ENCODE measurements at regions not wholly inside any gene's neighbourhood (a gene's known extent, or its start where the extent isn't known, plus 50 kb on each side); places are given as distances from the start of the nearest gene placed in this dataset.
"Not testable (repeated sequence)": the region's sequence is repeated elsewhere in the genome, so short reads cannot be mapped to it uniquely, and the experiment has no call there.

GRCh38 chrX:129086802-129087201 is 436.5 kb downstream of the SMARCA1 start:
- no peaks in the 10 kb centered on the region for H3K36me3 Mint-ChIP-seq
- DNase-seq (no peak), ATAC-seq (replicated peaks) (no peak)
- no peaks in the 10 kb centered on the region for H3K27me3 Mint-ChIP-seq
- peaks cover 0 to 1% of the 10 kb centered on the region in 2 donors for H3K4me1 Mint-ChIP-seq
- H3K9me3 Mint-ChIP-seq: peaks cover 0 to 6% of the 10 kb centered on the region in 2 donors
- H3K27ac Mint-ChIP-seq: no peak overlapping the region
- no peak overlapping the region for H3K4me3 Mint-ChIP-seq

- not testable (repeated sequence) for H3K27ac Mint-ChIP-seq; H3K9me3 Mint-ChIP-seq; H3K36me3 Mint-ChIP-seq; DNase-seq; ATAC-seq (replicated peaks); H3K27me3 Mint-ChIP-seq; H3K4me1 Mint-ChIP-seq; H3K4me3 Mint-ChIP-seq
Observed at GRCh38 chrX:129084291-129084690, 439.0 kb downstream of the SMARCA1 start.

- ATAC-seq (replicated peaks) (no peak), DNase-seq (no peak)
- Mint-ChIP-seq H3K27me3 (no peaks in the 10 kb centered on the region), H3K9me3 (peaks cover 2 to 5% of the 10 kb centered on the region in 2 donors), H3K4me3 (no peak overlapping the region), H3K4me1 (no peaks in the 10 kb centered on the region), H3K27ac (no peak overlapping the region), H3K36me3 (no peaks in the 10 kb centered on the region)
Observed at GRCh38 chrX:129077424-129078170, 445.7 kb downstream of the SMARCA1 start.

- peaks cover 0 to 4% of the 10 kb centered on the region in 2 donors for H3K9me3 Mint-ChIP-seq
- H3K27ac Mint-ChIP-seq: no peak overlapping the region
- H3K4me1 Mint-ChIP-seq: no peaks in the 10 kb centered on the region
- no peaks in the 10 kb centered on the region for H3K27me3 Mint-ChIP-seq
- H3K4me3 Mint-ChIP-seq: no peak overlapping the region
- DNase-seq: no peak
- H3K36me3 Mint-ChIP-seq: no peaks in the 10 kb centered on the region
- no peak for ATAC-seq (replicated peaks)
Observed at GRCh38 chrX:129071390-129071789, 451.9 kb downstream of the SMARCA1 start.

GRCh38 chrX:129065895-129066294 is 457.4 kb downstream of the SMARCA1 start:
- no peaks in the 10 kb centered on the region for H3K36me3 Mint-ChIP-seq
- DNase-seq (no peak), ATAC-seq (replicated peaks) (no peak)
- no peak overlapping the region for H3K27ac Mint-ChIP-seq
- H3K4me3 Mint-ChIP-seq: no peak overlapping the region
- no peaks in the 10 kb centered on the region for H3K27me3 Mint-ChIP-seq
- no peaks in the 10 kb centered on the region for H3K4me1 Mint-ChIP-seq
- H3K9me3 Mint-ChIP-seq: peaks cover 0 to 4% of the 10 kb centered on the region in 2 donors

GRCh38 chrX:129058405-129058804 is 464.9 kb downstream of the SMARCA1 start:
- H3K36me3 Mint-ChIP-seq: no peaks in the 10 kb centered on the region
- no peak for DNase-seq
- H3K4me1 Mint-ChIP-seq: no peaks in the 10 kb centered on the region
- H3K27ac Mint-ChIP-seq: no peak overlapping the region
- H3K27me3 Mint-ChIP-seq: no peaks in the 10 kb centered on the region
- no peak for ATAC-seq (replicated peaks)
- no peak overlapping the region for H3K4me3 Mint-ChIP-seq
- peaks cover 0 to 2% of the 10 kb centered on the region in 2 donors for H3K9me3 Mint-ChIP-seq

GRCh38 chrX:129043138-129043537 is 480.2 kb downstream of the SMARCA1 start:
- H3K27ac Mint-ChIP-seq: no peak overlapping the region
- no peak for ATAC-seq (replicated peaks)
- DNase-seq: no peak
- no peak overlapping the region for H3K4me3 Mint-ChIP-seq
- H3K9me3 Mint-ChIP-seq: peaks cover 2 to 4% of the 10 kb centered on the region in 2 donors
- no peaks in the 10 kb centered on the region for H3K27me3 Mint-ChIP-seq
- no peaks in the 10 kb centered on the region for H3K36me3 Mint-ChIP-seq
- H3K4me1 Mint-ChIP-seq: no peaks in the 10 kb centered on the region

- peaks cover 2 to 4% of the 10 kb centered on the region in 2 donors for H3K9me3 Mint-ChIP-seq
Observed at GRCh38 chrX:129041319-129041718, 482.0 kb downstream of the SMARCA1 start.

GRCh38 chrX:129040124-129040523 is 483.2 kb downstream of the SMARCA1 start:
- DNase-seq (no peak), ATAC-seq (replicated peaks) (no peak)
- no peaks in the 10 kb centered on the region for H3K36me3 Mint-ChIP-seq
- no peaks in the 10 kb centered on the region for H3K9me3 Mint-ChIP-seq
- H3K4me3 Mint-ChIP-seq: no peak overlapping the region
- no peak overlapping the region for H3K27ac Mint-ChIP-seq
- no peaks in the 10 kb centered on the region for H3K27me3 Mint-ChIP-seq
- no peaks in the 10 kb centered on the region for H3K4me1 Mint-ChIP-seq

More at GRCh38 chrX:129041319-129041718, 482.0 kb downstream of the SMARCA1 start:
- Mint-ChIP-seq H3K27me3 (no peaks in the 10 kb centered on the region), H3K4me3 (no peak overlapping the region), H3K4me1 (no peaks in the 10 kb centered on the region), H3K27ac (no peak overlapping the region), H3K36me3 (no peaks in the 10 kb centered on the region)
- ATAC-seq (replicated peaks) (no peak), DNase-seq (no peak)

GRCh38 chrX:129039176-129039575 is 484.1 kb downstream of the SMARCA1 start:
- no peak overlapping the region for H3K27ac Mint-ChIP-seq
- no peaks in the 10 kb centered on the region for H3K9me3 Mint-ChIP-seq
- no peak overlapping the region for H3K4me3 Mint-ChIP-seq
- no peaks in the 10 kb centered on the region for H3K4me1 Mint-ChIP-seq
- no peak for ATAC-seq (replicated peaks)
- no peak for DNase-seq
- H3K36me3 Mint-ChIP-seq: no peaks in the 10 kb centered on the region
- H3K27me3 Mint-ChIP-seq: no peaks in the 10 kb centered on the region

GRCh38 chrX:129037389-129037788 is 485.9 kb downstream of the SMARCA1 start:
- no peak for ATAC-seq (replicated peaks)
- no peak overlapping the region for H3K27ac Mint-ChIP-seq

GRCh38 chrX:129035180-129035579 is 488.1 kb downstream of the SMARCA1 start:
- ATAC-seq (replicated peaks) (no peak), DNase-seq (no peak)
- no peaks in the 10 kb centered on the region for H3K27me3 Mint-ChIP-seq
- H3K36me3 Mint-ChIP-seq: no peaks in the 10 kb centered on the region
- H3K4me1 Mint-ChIP-seq: no peaks in the 10 kb centered on the region
- no peak overlapping the region for H3K27ac Mint-ChIP-seq
- no peaks in the 10 kb centered on the region for H3K9me3 Mint-ChIP-seq
- H3K4me3 Mint-ChIP-seq: no peak overlapping the region

More at GRCh38 chrX:129037389-129037788, 485.9 kb downstream of the SMARCA1 start:
- H3K4me1 Mint-ChIP-seq: no peaks in the 10 kb centered on the region
- H3K4me3 Mint-ChIP-seq: no peak overlapping the region
- DNase-seq: no peak
- no peaks in the 10 kb centered on the region for H3K9me3 Mint-ChIP-seq
- no peaks in the 10 kb centered on the region for H3K27me3 Mint-ChIP-seq
- no peaks in the 10 kb centered on the region for H3K36me3 Mint-ChIP-seq

GRCh38 chrX:129034196-129034595 is 489.1 kb downstream of the SMARCA1 start:
- ATAC-seq (replicated peaks) (no peak), DNase-seq (no peak)
- H3K4me3 Mint-ChIP-seq: no peak overlapping the region
- H3K9me3 Mint-ChIP-seq: no peaks in the 10 kb centered on the region
- H3K27me3 Mint-ChIP-seq: no peaks in the 10 kb centered on the region
- H3K36me3 Mint-ChIP-seq: no peaks in the 10 kb centered on the region
- H3K4me1 Mint-ChIP-seq: no peaks in the 10 kb centered on the region
- no peak overlapping the region for H3K27ac Mint-ChIP-seq

- Mint-ChIP-seq H3K4me3 (no peak overlapping the region), H3K9me3 (no peaks in the 10 kb centered on the region), H3K4me1 (no peaks in the 10 kb centered on the region), H3K27me3 (no peaks in the 10 kb centered on the region), H3K27ac (no peak overlapping the region), H3K36me3 (no peaks in the 10 kb centered on the region)
- DNase-seq (no peak), ATAC-seq (replicated peaks) (no peak)
Observed at GRCh38 chrX:129026202-129026601, 497.1 kb downstream of the SMARCA1 start.

- no peak for DNase-seq
- no peak for ATAC-seq (replicated peaks)
- H3K36me3 Mint-ChIP-seq: no peaks in the 10 kb centered on the region
Observed at GRCh38 chrX:129025376-129025775, 497.9 kb downstream of the SMARCA1 start.

More at GRCh38 chrX:129025376-129025775, 497.9 kb downstream of the SMARCA1 start:
- H3K9me3 Mint-ChIP-seq: no peaks in the 10 kb centered on the region
- H3K27ac Mint-ChIP-seq: no peak overlapping the region
- no peaks in the 10 kb centered on the region for H3K4me1 Mint-ChIP-seq
- H3K27me3 Mint-ChIP-seq: no peaks in the 10 kb centered on the region
- no peak overlapping the region for H3K4me3 Mint-ChIP-seq
